Activated CD8-positive, alpha-beta memory T cell treated with anti-CD3 and anti-CD28 coated beads for 1 hour (primary cell): ENCODE measurements at regions not wholly inside any gene's neighbourhood (a gene's known extent, or its start where the extent isn't known, plus 50 kb on each side); places are given as distances from the start of the nearest gene placed in this dataset.
"Not testable (repeated sequence)": the region's sequence is repeated elsewhere in the genome, so short reads cannot be mapped to it uniquely, and the experiment has no call there.

Experiments used
- DNase-seq, 2 donors: peaks; one replicate each; pipeline ENCODE4 v3.0.0-alpha.2; 2020; ENCODE audit warnings: low read depth in 1 of 2; ENCODE audit errors: extremely low read depth in 1 of 2

DNA sequence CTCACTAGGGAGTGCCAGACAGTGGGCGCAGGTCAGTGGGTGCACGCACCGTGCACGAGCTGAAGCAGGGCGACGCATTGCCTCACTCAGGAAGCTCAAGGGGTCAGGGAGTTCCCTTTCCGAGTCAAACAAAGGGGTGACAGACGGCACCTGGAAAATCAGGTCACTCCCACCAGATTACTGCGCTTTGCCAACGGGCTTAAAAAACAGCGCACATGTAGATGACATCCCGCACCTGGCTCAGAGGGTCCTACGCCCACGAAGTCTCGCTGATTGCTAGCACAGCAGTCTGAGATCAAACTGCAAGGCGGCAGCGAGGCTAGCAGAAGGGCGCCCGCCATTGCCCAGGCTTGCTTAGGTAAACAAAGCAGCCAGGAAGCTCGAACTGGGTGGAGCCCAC lies 428.5 kb upstream of the SLC39A10 start:
- DNase-seq: not testable (repeated sequence)

DNA sequence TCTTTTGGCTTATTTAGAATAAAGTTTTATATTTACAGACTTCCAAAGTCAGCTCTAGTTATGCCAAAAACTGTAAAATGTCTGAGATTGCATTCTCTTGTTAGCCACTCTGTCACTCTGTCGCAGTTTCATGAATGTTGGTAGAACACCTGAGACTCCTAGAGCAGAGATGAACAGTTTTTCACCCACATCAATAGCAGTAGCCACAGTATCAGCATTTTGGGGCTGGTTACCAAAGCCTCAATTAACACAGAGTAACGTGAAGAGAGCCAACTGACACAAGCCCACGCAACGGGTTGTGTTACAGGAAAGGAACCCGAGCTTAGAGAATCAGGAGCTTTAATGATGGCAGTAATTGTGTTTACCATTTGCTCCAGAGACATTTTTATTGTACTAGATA lies 443.0 kb upstream of the SLC39A10 start:
- DNase-seq: no peak

DNA sequence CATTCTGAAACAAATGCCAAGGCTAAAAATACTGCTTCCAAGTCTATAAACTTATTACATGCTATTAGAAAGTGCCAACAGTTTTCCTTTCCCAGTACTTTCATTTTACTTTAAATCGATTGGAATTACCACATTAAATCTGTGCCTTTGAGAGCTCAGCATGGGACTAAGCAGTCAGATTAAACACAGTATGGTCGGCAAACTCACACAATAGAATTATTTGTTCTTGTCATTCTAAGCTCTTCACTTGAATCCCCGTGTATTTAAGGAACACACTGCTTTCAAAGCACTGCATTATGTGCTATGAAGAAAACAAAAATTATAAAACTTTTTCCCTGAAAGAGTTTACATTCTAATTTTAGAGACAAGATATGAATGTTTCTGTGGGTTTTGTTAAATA lies 444.4 kb upstream of the SLC39A10 start:
- no peak for DNase-seq

DNA sequence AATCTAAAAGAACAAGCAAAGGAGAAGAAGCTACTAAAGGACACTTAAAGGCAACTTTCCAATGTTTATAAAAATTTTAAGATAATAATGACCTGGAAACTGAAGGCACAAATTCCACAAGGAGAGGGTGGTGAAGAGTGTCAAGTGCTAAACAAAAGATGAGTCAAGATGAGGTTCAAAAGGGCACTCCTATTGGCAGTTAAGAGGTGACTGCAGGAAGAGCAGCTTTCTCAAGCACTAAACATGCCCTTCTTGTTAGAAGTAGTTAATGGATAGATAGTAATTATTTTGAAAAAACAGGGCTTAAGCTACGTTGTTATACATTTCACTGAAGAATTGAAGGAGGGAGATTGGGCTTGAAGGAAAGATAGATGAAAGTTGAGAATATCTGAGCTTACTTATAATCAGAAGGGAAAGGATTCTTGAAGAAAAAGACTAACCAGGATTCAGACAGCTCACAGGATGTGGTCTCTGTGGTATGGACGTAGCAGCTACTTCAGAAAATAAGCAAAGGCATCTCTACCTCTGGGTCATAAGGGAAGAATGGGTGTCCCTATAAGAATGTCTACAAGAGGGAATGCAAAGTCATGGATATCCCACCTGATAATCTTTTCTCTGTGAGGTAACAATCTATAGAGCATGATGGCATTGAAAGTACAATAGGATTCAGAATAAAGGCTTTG lies 454.7 kb upstream of the SLC39A10 start:
- no peak for DNase-seq

DNA sequence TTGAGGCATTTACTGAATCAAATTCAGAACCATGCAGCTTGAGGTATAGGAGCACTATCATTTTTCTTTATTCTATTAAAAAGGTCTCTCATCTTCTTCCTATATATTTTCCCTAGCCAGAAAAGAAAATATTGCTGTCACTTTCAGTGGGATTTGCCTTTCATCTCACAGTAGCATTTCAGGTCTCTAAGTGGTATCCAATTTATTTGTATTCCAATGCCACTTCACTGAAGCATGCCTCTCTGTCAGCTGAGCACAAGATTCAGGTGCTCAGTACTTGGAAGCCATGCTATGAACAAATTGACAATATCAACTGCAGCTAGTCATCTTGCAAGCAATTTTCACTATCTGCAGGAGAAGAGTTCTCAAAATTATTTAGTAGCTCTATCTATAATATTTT lies 457.2 kb upstream of the SLC39A10 start:
- DNase-seq: no peak

DNA sequence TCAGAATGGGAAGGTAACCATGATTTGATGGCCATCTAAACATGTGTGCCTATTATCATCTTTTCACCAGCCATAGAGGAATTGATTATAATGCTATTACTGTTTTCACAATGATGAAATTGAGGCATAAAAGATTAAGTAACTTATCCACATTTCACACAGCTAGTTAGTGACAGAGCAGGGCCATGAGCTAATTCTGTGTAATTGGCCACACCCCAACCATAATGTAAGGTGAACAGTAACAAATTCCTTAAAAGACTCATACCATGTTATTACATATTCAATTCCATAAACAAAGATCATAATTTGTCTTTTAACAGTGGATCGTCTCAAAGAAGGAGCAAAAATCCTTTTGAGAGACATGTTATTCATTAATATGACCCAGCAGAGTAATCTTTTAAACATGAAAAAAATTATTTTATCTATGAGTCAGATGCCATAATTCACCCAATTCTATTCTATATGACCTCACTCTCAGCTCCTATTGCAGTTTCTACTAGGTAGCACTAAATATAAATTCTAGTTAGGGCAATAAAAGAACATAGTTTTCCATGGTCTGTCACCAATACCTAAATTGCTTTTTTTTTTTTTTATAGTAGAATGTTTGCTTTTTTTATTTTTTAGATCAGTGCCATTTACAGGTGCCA lies 475.8 kb upstream of the SLC39A10 start:
- no peak for DNase-seq

DNA sequence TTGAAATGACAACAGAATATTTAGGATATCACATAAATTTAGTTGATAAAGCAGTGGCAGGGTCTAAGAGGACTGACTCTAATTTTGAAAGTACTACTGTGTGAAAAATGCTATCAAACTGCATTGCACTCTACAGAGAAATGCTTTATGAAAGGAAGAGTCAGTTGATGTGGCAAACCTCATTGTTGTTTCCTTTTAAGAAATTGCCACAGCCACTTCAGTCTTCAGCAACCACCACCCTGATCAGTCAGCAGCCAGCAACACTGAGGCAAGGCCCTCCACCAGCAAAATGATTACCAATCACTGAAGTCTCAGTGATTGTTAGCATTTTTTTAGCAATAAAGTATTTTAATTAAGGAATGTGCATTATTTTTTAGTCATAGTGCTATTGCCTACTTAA lies 488.7 kb upstream of the SLC39A10 start:
- DNase-seq: no peak

DNA sequence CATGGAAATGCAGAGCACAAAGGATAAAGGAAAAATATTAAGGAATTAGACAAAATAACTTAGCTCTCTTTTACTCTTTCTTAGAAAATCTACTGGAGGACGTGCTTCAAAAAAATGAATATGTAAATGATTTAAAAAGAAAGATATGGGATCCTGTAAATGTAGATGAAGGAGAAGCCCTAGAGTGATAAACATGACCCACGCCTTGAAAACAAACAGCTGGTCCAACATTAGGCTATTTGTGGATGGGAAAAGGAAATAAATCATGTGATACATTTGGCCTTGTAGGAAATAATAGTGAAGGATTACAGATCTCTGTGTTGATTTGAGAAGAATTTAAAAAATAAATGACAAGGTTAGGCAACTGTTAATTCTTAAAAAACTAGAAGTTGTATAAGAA lies 492.1 kb upstream of the SLC39A10 start:
- no peak for DNase-seq

DNA sequence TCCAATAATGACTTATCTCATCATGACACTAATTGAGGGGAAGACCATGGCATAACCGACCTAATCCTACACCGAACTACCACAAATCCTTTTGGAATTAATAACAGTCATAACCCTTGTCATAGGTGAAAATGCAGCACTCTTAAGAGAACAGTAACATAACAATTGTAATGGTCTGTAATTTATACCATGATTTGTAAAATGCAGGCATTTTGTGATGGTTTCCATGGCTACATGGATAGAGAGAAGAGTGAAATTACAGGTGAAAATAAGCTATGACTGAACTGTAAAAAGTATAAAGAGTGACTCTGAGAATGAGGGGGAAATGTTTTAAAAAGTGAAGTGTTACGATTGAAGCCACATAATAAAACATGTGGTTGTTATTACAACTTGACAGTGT lies 494.1 kb upstream of the SLC39A10 start:
- DNase-seq: no peak

DNA sequence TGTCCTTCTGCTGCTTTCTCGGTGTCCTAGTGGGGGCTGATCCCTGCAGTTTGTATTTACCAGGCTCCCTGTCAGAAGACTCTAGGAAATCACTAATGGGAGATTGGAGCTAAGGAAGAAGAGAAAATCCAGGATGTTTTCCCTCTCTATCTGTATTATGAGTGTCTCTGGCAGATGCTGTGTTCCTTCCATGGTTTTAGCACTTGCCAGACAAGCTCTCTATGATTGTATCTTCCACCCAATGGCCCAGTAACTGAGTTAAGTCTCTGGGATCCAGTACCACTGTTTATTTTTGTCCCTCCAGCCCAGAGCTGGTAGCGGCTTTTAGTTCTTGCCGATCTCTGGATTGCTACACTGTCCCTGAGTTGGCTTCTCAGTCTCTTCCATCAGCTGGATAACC lies 494.8 kb upstream of the SLC39A10 start:
- no peak for DNase-seq

DNA sequence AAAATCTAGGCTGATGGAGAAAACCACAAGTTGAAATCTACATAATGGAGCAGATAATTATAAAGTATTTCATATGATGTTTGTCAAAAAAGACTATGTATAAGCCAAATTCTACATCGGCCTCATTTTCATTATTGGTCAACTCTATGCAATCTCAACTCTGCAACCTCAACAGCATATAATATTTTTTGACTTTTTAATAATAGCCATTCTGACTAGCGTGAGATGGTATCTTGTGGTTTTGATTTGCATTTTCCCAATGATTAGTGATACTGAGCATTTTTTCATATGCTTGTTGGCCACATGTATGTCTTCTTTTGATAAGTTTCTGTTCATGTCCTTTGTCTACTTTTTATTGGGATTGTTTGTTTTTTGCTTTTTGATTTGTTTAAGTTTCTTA lies 496.1 kb upstream of the SLC39A10 start:
- no peak for DNase-seq

DNA sequence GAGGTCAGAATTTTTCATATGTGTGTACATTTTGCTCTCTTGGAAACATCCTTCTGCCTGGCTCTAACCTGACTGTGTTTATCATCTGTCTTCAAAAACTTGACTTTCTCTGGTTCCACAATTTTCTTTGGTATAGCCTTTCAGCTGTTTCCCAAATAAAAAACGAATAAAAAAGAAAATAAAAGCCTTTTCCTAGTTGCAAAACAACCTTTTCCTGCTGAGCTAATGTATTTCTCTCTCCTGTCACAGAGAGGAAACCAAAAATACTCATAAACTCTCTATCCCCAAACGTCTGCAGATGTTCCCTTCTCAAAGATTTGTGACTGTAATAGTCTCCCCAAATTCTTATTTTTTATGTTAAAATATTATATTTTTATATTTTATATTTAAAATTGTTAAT lies 505.3 kb upstream of the SLC39A10 start:
- no peak for DNase-seq

DNA sequence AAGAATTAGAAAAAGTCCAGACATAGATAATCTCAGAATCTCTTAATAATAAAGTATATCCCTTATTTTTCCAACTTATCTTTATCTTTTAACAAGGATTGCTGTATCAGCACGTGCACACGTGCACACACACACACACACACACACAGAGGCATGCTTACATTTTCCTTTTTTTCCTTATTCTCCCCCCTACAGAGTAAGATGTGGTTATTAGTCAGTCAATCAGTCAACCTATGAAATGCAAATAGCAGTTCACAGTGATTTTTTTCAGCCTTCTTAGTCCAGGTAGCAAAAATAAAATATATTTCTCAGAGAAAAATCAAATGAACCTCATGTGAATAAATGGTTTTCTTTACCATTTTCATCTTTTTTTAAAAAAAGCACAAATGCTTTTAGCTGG lies 506.2 kb upstream of the SLC39A10 start:
- DNase-seq: no peak

DNA sequence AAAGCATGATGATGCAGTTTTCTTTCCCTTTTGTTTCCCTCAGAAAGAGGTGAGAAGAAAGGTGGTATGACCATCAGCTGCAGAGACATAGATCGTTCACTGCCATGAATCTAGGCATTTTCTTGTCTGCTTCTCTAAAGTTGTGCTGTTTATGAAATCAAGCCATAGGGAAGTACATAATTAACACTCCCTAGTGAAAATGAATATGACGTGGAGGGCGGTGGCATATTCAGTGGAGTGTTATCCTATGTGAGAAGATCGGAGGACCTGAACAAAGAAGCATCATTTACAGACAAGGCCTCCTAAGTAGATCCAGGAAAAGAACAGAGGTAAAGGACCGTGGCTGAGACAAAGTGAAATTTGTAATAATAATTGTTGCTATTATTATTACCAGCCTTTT lies 509.0 kb upstream of the SLC39A10 start:
- no peak for DNase-seq

DNA sequence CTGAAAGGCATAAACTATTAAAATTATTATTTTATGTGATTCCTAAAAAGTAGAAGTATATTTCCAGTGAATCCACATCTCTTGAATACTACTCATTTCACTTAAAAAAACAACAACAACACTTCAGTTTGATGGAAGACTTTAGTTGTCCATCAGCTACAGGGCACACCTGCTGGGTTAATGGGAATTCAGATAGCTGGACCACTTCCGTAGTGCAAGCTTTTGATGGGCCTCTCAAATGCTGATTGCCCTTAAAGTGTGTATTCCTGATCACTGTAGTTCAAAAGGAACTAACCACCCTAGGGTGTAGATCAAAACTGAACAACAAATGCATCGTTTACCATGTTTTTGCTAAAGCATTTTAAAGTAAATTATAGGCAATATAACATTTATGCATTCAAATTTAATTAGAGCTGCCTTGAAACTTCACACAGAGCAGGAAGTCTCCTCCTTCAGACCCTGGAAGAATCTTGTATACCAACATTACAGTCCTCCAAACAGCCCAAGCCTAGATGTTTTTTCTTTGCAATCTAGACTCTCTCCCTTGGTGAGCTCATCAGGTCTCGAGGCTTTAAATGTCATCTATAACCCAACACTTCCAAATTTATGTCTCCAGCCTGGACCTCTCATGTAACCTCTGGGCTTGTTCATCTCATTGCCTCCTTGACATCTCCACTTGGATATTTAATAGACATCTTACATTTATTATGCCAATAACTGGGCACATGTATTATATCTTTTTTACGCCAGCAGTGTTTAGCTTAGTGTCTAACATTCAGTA lies 510.1 kb upstream of the SLC39A10 start:
- DNase-seq: no peak

DNA sequence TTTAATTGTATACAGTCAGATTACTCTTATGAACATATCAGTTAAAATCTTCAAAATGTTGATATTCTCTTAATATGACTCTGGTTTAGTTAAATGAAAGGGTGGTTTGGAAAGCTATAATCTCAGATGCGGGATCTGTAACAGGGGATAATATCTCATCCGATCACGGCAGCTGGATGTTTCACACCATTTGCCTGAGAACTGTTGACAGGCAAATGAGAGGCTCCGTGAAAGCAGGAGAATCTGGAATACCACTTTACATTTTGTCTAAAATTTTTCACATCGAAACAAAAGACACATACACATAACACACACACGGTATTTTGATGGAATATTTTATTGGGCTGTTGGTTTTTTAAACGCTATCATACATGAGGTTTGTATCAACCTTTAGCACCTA lies 518.6 kb upstream of the SLC39A10 start:
- no peak for DNase-seq

DNA sequence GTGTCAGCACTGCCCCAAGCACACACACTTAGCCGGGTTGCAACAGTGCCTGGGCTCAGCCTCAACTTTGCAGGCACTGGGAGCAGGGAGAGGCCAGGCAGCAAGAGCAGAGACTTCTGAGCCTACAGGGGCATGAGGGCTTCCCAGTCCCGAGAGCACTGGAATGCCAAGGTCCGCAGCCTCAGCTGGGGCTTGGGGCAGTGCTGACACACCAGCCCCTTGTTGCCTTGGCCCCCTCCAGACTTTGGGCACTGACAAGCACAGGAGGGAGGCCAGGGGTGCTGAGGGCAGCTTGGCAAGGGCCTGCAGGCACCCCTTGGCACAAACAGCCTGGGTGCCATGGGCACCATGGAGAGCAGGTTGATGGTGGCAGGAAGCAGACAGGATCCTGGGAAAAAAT lies 531.1 kb upstream of the SLC39A10 start:
- not testable (repeated sequence) for DNase-seq

DNA sequence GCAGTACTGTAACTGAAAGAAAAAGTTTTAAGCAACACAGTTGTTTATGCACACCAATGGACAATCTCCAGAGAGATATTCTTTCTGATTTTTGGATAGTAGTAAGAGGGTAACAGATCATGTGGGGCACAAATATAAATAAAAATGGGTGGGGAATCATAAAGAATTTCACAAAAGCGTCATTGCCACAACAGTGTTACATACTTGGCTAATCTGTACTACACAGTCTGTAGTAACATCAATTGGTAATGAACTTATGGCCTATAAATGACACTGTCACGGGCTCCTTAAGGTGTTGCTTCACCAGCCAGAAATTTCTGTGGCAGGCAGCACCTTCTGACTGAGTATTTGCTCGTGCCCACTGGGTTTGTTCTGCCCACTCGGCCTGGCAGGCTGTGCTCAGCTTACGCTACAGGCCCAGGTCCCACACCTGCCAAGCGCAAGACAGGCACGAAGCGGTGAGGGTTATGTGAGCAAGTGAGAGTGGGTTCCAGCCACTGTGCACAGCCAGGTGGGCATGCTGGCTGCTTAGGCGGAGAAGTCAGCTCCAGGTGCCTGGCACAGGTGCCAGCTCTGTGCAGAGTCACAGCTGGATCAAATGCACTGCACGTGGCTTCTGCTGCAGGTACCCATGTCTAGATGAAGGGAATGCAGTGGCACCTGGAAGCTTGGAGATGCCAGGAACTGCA lies 532.5 kb upstream of the SLC39A10 start:
- DNase-seq: no peak

DNA sequence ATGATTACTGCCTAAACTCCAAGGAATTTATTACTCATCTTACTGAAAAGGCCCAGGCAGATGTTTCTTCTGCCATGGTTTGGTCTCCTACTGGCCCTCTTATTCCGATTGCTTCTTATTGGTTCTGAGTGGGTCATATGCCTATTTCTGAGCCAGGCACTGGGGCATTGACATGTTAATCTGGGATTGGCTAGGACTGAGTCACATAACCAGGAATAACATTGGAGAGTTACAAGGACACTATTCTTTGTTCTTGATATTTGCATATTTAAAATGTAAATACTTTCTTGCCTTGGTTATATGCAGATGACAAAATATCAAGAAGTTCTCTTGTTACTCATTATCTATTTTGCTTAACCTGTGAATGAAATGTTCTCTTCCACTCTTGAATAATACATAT lies 534.4 kb upstream of the SLC39A10 start:
- no peak for DNase-seq

DNA sequence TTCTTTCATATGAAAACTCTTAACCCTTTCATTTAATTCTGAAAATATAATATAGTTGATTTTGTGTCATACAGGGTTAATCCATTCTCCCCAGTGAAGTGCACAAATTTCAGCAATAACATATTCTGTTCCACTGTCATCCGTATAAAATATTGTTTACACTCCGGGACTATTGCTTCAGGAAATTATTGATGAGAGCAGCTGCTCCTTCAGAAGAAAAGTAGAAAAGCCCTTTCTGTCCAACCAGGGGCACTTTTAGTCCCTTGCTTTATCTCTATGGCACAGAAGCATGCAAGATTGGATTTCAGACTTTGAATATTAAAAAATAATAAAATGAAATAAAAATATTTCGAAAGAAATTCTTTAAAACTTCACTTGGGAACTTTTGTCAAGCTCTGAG lies 535.7 kb upstream of the SLC39A10 start:
- no peak for DNase-seq

DNA sequence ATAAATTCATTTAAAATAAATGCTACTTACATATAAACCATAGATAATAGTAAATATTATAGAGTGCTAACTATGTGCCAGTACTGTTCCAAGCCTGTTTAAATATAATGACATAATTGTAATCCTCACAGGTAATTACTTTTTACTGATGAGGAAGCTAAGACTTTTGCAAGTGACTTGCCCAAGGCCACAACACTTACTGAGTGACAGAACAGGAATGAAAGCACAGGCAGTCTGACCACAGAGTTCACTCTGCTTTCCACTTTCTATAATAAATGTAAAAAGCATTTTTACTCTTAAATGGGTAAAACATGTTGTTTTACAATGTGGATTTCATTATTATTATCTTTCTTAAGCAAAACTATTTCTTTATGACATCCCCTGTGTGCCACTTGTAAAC lies 537.8 kb upstream of the SLC39A10 start:
- DNase-seq: no peak

DNA sequence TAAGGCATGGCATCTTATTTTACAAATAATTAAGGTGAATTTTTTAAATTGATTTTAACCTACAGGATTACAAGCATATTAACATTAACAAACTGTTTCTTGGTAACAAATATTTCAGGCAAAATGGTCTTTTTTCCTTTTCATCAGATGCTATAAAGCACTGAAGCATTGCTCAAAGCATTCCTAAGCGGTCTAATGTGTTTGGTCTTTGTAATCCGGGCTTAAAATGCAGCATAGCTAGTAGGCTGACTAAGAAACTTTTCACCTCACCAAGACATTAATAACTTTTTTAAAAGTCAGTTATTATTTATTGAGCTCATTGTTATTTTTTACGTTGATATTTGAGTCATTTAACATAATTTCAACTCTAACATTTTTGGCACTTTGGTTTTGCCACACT lies 538.8 kb upstream of the SLC39A10 start:
- no peak for DNase-seq
